Right atrium auricular region (tissue), 2 donors: ENCODE measurements at regions not wholly inside any gene's neighbourhood (a gene's known extent, or its start where the extent isn't known, plus 50 kb on each side); places are given as distances from the start of the nearest gene placed in this dataset.

Experiments used
- DNase-seq: peaks from one replicate; pipeline ENCODE4 v3.0.0-alpha.2; 2019; ENCODE audit warnings: low spot score
- H3K27ac ChIP-seq, 2 donors: fragments of 200-600 bp; sonication (generic); 1 replicate in 1 of 2; 2 replicates in 1 of 2; pipeline ENCODE4 v1.5.1; 2016 to 2019
- H3K27me3 ChIP-seq, 2 donors: fragments of 200-600 bp; sonication (generic); one replicate each; pipeline versions ENCODE4 v1.5.1 to v1.6.0; 2017 to 2019
- H3K36me3 ChIP-seq: fragments of 200-600 bp; sonication (generic); one replicate; pipeline ENCODE4 v1.5.1; 2016
- H3K4me1 ChIP-seq, 2 donors: fragments of 200-600 bp; sonication (generic); one replicate each; pipeline versions ENCODE4 v1.5.1 to v1.6.0; 2017 to 2019
- H3K4me3 ChIP-seq, 2 donors: fragments of 200-600 bp; sonication (generic); 1 replicate in 1 of 2; 2 replicates in 1 of 2; pipeline ENCODE4 v1.5.1; 2017 to 2019; ENCODE audit warnings: mild to moderate bottlenecking in 1 of 2, moderate library complexity in 1 of 2
- H3K9me3 ChIP-seq, 2 donors: fragments of 200-600 bp; sonication (generic); one replicate each; pipeline ENCODE4 v1.5.1; 2019
- CTCF ChIP-seq, 2 donors: fragments of 200-600 bp; sonication (generic); IDR thresholded peaks; one replicate each; pipeline ENCODE4 v1.5.1; 2019; ENCODE audit warnings: antibody characterized with exemption in 2 of 2

- no peaks in the 10 kb centered on the region for H3K9me3 ChIP-seq
- H3K27ac ChIP-seq: no peak overlapping the region
- no peaks in the 10 kb centered on the region for H3K27me3 ChIP-seq
- TF ChIP-seq CTCF (IDR thresholded peaks at IDR 0.05): no peak
- H3K4me3 ChIP-seq: no peak overlapping the region
- peaks cover 0 to 31% of the 10 kb centered on the region in 2 donors for H3K4me1 ChIP-seq
- DNase-seq: no peak
- H3K36me3 ChIP-seq: no peaks in the 10 kb centered on the region
Observed at GRCh38 chr1:201673093-201673492, 134.2 kb downstream of the NAV1 start.

DNA sequence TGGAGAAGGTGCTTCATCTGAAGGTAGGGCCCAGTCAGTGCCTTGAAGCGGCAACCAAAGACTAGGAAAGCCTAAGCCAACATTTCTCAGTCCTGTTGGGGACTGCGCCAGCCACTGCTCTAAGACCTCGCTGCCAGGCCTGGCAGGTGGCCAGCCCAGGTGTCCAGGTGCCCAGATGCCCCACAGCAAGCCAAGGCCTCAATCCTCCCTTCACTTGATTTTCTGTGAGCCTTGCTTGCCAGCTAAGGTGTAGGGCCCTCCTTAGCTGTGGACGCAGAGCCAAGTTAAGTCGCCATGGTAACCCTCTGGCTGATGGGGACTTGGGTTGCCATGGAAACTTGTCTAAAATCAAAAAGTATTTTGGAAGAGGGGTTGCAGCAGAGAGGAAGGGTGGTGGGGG, 135.0 kb downstream of the NAV1 start:
- DNase-seq: no peak
- Histone ChIP-seq H3K36me3 (no peaks in the 10 kb centered on the region), H3K4me1 (peaks cover 0 to 39% of the 10 kb centered on the region in 2 donors), H3K4me3 (no peak overlapping the region), H3K27me3 (no peaks in the 10 kb centered on the region), H3K27ac (no peak overlapping the region), H3K9me3 (no peaks in the 10 kb centered on the region)
- TF ChIP-seq CTCF (IDR thresholded peaks at IDR 0.05): no peak

DNA sequence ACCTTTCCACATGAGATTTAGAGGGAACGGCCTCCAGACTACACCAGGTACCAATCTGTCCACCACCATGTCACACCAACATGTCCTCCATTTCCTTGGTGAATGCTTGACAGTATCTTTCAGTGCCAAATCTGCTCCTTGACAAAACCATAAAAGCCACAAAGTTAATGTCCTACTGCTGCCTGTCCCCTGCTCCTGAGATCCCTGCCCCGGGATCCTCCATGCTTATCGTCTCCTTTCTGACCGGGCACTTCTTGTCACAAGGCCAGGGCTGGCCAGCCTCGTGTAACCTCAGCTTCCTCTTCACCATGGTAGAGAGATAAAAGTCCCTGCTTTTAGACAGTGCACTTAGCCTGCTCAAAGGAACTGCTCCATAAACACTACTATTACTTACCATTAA, 136.2 kb downstream of the NAV1 start:
- Histone ChIP-seq H3K4me1 (peaks cover 0 to 41% of the 10 kb centered on the region in 2 donors), H3K27ac (no peak overlapping the region)
- TF ChIP-seq CTCF (IDR thresholded peaks at IDR 0.05): no peak

DNA sequence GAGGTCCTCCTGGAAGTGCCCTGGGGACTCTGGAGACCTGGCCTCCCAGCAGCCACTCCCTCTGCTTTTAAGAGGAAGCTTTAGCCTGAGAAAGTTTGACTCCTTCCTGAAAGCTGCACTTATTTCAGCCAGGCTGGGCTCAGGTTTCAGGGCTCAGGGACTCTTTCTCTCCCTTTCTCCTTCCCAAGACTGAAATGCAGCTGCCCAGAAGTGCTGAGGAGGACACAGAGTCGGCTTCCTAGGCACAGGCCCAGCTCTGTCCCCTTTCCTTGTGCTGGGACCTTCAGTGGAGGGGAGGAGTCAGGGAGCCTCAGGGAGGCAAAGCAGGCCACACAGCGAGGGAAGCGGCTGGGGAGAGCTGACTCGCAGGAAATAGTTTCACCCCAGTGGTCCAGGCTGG, 137.3 kb downstream of the NAV1 start:
- Histone ChIP-seq H3K4me3 (no peak overlapping the region), H3K9me3 (no peaks in the 10 kb centered on the region), H3K27ac (no peak overlapping the region), H3K27me3 (no peaks in the 10 kb centered on the region), H3K4me1 (peaks cover 0 to 41% of the 10 kb centered on the region in 2 donors), H3K36me3 (no peaks in the 10 kb centered on the region)
- DNase-seq: no peak
- no peak for TF ChIP-seq CTCF (IDR thresholded peaks at IDR 0.05)

More for the DNA sequence above, 136.2 kb downstream of the NAV1 start:
- Histone ChIP-seq H3K36me3 (no peaks in the 10 kb centered on the region), H3K4me3 (no peak overlapping the region), H3K27me3 (no peaks in the 10 kb centered on the region), H3K9me3 (no peaks in the 10 kb centered on the region)
- DNase-seq: no peak

DNA sequence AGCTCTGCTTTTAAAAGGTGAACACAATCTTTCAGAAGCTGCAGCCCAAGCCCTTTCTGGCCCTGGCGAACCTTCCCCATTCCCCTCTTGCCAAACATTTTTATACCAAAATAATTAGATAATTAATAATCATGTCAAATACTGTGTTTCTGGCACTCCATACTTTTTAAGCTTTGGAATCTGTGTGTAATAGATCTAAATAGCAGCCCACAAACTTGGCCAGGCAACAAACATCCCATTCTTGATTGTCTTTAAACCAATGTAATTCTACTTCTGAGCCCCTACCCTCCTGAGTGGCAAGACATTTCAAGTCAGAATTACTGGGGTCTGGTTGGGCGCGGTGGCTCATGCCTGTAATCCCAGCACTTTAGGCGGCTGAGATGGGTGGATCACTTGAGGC, 137.7 kb downstream of the NAV1 start:
- H3K4me3 ChIP-seq: no peak overlapping the region
- H3K27me3 ChIP-seq: no peaks in the 10 kb centered on the region
- no peaks in the 10 kb centered on the region for H3K36me3 ChIP-seq
- H3K9me3 ChIP-seq: no peaks in the 10 kb centered on the region
- no peak for TF ChIP-seq CTCF (IDR thresholded peaks at IDR 0.05)
- H3K4me1 ChIP-seq: peaks cover 0 to 41% of the 10 kb centered on the region in 2 donors
- no peak for DNase-seq
- H3K27ac ChIP-seq: no peak overlapping the region
